SKM-1 (cell line): ENCODE measurements at regions not wholly inside any gene's neighbourhood (a gene's known extent, or its start where the extent isn't known, plus 50 kb on each side); places are given as distances from the start of the nearest gene placed in this dataset.
A peak's percentile ranks its signal among the peaks of the same experiment; 100 is the strongest.
"Not testable (repeated sequence)": the region's sequence is repeated elsewhere in the genome, so short reads cannot be mapped to it uniquely, and the experiment has no call there.

Experiments
- DNase-seq: peaks from one replicate; lab custom pipeline; 2025; ENCODE audit not compliant: unreplicated experiment; lab: John Stamatoyannopoulos, UW

DNA sequence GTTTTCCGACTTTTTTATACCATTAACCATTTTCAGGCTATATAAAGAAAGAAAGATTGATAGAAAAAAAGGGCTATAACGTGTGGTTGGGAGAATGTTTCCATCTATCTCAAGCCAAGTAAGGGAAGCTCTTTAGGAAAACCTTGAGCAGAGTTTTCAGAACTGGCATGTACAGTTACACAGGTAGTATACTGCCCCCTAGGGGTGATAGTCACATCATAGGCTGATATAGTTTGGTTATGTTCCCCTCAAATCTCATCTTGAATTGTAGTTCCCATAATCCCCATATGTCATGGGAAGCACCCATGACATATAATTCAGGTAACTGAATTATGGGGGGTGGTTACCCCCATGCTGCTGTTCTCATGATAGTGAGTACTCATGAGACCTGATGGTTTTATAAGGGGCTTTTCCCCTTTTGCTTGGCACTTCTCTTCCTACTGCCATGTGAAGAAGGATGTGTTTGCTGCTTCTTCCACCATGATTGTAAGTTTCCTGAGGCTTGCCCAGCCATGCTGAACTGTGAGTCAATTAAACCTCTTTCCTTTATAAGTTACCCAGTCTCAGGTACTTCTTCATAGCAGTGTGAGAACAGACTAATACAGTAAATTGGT lies 186.8 kb downstream of the TMA16 start:
- DNase-seq: peak; percentile 56

DNA sequence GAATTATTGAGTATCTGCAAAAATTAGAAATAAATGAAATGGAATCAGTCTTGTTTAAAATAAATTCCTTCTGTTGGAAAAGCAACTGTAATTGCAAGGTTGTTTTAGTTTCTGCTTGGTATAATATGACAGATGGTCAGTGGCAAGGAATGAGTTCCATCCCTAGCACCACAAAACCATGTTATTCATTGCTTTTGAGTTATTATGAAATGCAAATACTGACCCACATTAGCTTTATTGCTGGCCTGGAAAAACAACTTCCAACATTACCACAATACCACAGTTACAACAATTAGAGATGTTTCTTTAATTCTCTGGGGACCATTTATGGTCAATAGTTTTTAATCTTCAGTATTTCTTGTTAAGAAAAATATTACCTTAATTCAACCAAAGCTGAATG lies 194.4 kb downstream of the TMA16 start:
- DNase-seq: no peak

DNA sequence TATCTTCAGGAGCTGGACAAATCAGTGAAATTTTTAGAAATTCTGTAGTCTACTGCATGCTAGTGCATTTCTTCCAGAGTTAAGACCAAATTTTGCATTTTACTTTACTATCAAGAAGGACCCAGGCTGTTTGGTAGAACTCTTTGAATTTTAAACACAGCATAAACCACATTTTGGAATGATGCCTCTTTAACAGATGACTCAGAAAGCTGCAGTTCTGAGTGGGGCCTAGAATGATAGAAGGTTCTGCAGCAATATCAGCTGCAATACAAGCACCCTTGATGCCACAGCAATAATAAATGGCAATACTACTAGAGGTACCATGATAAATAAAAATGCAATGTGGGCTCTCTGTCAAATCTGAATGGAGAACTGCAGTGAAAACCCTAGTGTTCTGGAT lies 198.7 kb downstream of the TMA16 start:
- DNase-seq: no peak

DNA sequence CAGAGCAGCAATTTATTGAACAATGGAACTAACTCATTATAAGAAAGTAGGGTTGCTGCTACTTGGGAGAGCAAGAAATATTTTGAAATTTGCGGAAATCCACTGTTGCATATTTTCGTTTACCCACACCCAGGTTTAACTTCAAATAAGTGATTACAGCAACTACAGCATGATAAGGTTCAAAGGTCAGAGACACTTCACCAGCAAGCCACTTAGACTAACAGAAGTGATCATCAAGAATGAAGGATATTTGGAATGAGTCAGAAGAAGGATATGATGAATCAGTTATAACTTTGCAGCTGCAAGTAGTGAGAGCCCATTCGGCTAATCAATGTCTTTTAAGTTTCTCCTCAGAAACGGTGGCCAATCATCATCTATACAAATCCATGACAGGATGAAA lies 199.3 kb downstream of the TMA16 start:
- DNase-seq: no peak

DNA sequence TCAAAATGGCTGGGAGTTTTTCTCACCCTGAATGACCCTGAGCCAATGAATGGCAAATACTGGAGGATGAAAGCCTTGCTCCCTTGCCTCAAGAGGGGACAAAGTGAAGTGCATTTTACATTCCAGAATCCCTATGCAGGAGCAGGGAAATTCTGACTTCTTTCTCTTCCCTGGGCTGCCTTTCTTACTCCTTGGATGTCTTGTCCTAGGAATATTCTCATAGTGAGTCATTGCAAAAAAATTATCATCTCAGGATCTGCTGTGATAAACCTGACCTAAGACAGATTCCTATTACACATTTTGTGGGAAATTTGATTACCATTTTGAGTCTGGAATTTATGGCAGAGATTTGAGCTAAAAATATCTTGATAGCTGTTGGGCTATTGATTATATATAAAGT lies 199.9 kb downstream of the TMA16 start:
- DNase-seq: no peak

DNA sequence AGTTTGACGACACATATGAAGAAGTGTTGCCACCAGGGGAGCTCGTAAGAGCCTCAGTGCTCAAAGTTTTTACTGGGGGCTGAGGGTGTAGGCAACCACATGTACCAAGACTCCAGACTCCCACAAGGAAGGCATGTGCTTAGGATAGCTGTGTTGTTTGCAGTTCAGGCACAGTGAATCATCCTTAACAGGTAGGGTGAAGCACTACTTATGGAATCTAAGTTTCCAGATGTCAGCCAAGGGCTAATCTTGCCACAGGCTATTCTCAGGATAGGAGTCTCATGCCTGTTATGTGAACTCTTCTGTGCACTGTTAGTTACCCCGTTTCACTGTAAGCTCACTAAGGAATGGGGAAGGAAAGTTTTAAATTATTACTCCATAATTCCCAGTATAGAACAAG lies 202.6 kb downstream of the TMA16 start:
- DNase-seq: no peak

DNA sequence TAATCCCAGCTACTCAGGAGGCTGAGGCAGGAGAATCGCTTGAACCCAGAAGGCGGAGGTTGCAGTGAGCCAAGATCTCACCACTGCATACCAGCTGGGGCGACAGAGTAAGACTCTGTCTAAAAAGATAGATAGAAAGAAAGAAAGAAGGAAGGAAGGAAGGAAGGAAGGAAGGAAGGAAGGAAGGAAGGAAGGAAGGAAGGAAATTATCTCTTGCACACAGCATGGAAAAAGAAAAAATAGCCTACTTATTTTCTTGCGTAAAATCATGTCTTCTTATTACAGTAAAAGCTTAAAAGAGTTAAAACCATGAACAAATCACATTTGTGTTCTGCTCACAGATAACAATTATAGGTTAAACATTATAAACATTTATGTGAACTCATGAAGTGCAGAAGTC lies 205.9 kb downstream of the TMA16 start:
- not testable (repeated sequence) for DNase-seq

DNA sequence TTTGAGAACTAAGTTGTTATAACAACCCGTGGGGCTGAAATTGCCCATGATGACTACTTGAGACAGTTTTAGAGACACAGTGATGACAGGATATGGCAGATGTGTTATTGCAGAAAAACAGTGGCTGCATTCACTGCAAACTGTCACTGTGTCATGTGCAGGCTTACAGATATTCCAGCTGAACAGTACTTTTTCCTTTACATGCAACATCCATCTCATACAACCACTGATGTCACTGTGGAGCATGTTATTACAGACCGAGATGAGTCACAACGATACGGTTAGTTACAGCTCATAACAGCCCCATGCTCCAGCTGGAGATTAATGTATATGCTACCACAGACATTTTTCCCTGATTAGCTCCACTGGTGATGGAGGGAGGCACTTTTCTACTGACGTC lies 207.4 kb downstream of the TMA16 start:
- no peak for DNase-seq

DNA sequence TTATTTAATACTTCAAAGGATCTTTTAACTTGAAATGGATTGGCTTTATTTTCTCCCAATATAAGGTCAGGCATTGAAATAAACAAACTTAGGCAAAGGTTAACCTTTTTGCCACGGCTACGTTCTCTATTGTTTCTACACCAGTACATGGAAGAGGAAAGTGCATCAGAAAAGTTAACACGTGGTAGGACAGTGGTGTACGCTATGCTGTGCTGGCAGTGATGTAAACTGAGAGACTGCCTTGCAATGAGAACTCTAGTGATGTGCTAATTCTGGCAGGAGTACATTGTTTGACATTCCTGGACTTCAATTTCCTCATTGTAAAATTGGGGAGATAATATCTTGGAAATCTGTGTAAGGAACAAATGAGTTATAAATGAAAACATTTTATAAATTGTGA lies 208.2 kb downstream of the TMA16 start:
- DNase-seq: no peak

DNA sequence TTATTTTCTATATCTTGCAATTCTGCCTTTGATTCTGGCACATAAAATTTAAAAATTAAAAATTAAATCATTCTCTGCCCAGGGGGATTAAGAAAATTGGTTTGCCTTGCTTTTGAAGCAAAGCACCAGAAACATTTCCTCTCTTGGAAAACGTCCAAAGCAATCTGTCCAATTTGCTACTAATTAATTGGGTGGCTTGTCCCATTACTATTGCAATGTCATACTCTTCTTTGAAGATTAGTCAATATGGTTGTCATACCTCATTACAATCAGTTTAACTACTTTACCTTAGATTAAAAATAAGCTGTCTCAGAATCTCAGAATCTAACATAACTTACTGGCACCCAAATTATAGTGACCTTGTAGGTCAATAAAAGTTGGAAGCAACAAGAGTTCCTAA lies 208.8 kb downstream of the TMA16 start:
- DNase-seq: no peak

DNA sequence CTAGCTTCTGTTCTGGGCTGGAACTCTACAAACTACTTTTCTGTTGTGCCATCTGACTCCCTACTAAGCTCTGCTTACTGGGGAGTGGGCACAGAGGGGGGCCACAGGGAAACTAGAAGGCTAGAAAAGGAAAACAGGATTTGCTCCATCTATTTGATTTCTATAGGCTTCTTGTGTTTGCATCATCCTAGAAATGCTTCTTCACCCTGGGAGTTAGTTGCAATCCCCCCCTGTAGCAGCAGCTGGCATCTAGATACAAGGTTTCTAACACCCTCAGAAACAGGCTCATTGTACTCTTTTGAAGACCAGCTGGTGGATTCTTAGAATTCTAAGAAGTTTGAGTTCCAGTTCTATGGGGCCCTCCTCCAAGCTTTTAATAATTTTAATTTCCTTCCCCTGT lies 213.4 kb downstream of the TMA16 start:
- DNase-seq: no peak

DNA sequence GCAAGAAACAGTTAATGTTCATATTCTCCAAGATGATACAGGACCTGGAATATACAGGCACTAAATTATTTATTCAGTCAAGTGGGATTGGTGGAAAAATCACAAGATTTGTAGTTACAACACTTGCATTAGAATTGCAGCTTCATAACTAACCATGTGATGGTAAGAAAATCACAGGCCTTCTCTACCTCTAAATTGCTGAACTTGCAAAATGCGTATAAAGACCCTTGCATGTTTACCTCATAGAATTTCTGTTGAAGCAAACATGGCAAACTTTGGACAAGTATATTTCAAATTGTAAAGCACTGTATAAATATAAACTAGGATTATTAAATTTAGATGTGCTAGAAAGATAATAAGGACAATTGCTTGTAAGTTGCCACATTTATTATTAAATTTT lies 215.1 kb downstream of the TMA16 start:
- no peak for DNase-seq

DNA sequence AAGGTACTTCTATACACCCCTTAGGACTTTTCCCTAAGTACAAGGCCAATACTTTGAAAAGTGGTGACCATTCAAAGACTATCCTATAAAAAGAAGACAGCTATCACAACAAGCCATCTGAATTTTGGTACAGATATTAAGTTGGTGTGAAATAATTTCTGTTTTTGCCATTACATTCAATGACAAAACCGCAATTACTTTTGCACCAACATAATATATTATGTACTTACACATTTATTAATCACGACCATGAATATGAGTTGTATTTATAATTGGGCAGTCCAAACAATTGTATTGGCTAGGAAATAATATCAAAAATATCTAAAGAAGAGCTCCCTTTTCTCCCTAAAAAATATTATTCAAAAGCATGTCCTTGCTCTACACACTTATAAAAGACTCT lies 215.7 kb downstream of the TMA16 start:
- no peak for DNase-seq

DNA sequence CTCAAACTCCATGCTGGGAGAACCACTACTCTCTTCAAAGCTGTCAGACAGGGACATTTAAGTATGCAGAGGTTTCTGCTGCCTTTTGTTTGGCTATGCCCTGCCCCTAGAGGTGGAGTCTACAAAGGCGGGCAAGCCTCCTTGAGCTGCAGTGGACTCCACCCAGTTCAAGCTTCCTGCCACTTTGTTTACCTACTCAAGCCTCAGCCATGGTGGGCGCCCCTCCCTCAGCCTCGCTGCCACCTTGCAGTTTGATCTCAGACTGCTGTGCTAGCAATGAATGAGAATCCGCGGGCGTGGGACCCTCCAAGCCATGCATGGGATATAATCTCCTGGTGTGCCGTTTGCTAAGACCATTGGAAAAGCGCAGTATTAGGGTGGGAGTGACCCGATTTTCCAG lies 230.0 kb downstream of the TMA16 start:
- not testable (repeated sequence) for DNase-seq

DNA sequence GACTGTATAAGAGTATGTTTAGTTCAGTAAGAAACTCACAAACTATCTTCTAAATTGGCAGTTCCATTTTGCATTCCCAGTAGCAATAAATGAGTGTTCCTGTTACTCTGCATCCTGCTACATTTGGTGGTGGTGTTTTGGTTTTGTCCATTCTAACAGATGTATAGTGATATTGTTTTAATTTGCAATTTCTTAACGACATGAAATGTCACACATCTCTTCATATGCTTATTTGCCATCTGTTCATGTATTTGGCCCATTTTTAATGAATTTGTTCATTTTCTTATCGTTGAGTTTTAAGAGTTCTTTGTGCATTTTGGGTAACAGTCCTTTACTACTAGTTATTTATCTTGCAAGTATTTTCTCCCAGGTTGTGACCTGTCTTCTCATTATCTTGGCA lies 232.2 kb downstream of the TMA16 start:
- DNase-seq: no peak

DNA sequence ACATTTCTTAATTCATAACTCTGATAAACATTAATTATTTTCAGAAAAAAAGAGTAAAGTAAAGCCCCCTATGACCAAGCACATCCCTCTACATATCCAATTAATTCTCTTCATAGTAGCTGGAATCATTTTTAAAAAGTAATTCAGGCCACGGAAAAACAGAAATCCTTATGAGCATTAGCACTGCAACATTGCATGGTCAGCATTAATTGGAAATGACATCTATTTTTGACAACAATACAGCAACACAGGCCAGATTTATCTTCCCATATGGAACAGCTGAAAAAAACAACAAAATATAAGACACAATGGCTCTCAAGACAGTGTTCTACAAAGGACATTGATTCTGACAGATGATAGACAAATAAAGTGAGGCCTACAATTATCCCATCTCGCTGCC lies 236.6 kb downstream of the TMA16 start:
- DNase-seq: no peak

DNA sequence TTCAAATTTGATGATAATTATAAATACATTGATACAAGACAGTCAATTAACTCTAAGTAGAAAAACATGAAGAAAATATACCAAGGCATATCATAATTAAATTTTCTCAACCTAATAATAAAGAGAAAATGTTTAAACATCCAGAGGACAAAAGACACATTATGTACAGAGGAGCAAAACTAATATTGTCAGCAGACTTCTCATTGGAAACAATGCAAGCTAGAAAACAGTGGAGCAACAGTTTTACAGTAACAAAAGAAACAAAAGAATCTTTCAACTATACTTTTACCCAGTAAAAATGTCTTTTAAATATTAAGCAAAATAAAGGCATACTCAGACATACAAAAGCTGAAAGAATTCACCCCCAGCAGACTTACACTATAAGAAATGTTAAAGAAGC lies 238.0 kb downstream of the TMA16 start:
- DNase-seq: no peak

DNA sequence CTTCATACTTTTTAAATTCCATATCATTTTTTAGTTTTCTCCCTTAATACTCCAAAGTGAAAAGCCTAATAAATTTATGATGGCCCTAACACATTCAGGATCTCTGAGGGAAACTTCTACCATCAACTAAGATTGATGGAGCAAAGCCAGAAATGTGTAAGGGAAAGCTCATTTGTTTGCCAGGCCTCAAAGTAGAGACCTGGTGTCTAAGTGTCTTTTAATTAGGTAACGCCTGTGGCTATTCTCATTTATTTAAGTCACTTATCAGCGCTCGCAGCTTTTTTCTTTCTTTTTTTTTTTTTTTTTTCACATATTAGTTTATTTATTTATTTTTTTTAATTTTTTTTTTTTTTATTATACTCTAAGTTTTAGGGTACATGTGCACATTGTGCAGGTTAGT lies 242.4 kb downstream of the TMA16 start:
- DNase-seq: no peak

DNA sequence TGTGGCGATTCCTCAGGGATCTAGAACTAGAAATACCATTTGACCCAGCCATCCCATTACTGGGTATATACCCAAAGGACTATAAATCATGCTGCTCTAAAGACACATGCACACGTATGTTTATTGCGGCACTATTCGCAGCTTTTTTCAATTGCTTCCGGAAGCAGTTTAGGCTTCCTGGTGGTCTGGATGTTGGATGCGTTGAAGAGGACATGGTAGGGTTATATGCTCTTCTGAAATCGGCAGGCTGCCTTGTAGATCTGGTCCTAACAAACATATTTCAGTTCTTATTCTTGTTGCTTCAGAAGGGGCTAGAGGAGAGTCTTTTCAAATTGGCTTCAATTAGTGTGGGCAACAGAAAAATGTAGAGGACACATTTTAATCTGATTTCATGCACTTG lies 243.4 kb downstream of the TMA16 start:
- not testable (repeated sequence) for DNase-seq

DNA sequence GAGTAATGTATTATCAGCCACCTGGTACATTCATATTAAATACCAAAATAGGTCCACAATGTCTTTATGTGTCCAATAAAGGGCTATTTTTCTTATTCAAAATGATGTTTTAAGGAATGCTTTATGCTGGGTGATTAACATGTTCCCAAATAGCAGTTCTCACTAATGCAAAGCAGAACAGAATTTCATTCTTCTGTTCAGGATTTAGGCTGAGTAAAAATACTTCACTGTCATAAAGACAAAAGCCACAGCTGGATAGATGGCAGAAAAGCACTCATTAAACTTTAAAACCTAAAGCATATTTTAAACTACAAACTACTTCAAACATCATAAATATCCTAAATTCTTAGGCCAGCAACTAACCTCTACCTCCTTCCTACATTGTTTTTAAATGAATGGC lies 244.0 kb downstream of the TMA16 start:
- DNase-seq: no peak

DNA sequence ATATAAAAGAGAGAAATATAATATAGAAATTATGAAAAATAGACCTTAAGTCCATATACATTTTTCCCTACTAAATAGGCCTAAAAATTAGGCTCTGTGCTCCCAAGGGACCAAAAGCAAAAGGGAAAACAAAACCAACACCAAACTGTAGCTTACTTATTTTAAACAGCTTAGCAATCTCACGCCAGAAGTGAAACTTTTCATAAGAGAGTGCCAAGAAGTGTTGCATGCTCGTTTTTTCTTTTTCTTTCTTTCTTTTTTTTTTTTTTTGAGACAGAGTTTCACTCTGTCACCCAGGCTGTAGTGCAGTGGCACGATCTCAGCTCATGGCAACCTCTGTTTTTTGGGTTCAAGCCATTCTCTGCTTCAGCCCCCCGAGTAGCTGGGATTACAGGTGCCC lies 250.4 kb downstream of the TMA16 start:
- DNase-seq: no peak

DNA sequence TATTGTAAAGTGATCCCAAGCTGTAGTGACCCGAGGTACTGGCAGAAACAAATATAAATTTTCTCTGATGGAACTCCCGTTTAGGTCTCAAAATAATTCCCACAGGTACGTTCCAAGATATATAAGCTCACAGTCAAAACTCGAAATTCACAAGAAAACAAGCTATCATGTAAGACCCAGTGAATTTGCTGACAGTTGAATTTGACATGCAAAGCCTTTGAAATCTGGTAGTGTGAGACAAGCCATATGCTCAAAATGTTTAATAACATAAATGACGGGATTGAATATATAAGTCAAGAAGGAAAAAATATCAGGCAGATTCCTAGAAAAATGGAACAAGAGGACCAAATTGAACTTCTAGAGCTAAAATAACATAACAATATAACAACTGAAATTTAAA lies 252.8 kb downstream of the TMA16 start:
- DNase-seq: no peak

DNA sequence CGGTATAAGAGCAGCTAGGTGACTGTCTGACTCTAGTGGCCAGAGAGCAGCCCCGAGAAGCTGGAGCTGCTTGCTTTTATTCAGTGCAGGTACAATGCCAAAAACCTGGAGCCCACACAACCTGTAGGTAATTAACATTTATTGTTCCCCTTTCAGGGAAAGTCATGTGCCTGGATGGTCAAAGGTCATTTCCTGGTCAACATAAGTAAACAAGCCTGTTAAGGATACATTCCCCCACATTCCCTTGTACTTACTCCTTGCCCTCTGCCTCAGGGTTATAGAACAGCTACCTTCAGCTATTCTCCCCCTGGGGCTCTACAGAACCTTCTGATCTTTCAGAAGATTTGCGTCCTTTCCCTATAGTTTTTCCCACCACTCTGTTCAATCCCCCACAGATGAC lies 253.4 kb downstream of the TMA16 start:
- DNase-seq: no peak

DNA sequence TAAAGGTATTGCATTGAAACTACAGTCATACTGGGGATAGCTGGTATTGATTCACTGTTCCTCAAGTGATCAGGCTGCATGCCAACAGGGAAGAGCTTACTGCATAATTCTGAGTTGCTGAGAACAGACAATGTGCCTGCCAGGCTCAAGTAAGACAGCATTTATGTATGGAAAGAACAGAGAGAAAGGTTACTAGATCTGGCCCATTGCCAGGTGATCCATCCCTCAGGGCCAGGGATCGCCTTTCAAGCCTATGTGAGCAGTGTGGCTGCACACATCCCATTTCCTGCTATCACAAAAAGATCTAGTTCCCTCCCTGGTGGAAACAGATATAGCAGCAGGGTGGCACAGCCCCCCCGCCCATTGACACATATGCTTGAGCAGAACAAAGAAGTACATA lies 254.0 kb downstream of the TMA16 start:
- DNase-seq: no peak
